ENCODE measurements at regions not wholly inside any gene's neighbourhood (a gene's known extent, or its start where the extent isn't known, plus 50 kb on each side); places are given as distances from the start of the nearest gene placed in this dataset.

- H3K4me3 ChIP-seq (replicated peaks; ENCODE audit: insufficient read depth, low read length), result no peak overlapping the region
- TF ChIP-seq POLR2AphosphoS5 (IDR thresholded peaks at IDR 0.05; ENCODE audit: low read depth), result no peak
- H3K27me3 ChIP-seq (ENCODE audit: insufficient read depth, poor library complexity, severe bottlenecking), result no peaks in the 10 kb centered on the region
- no peak overlapping the region for H3K27ac ChIP-seq (replicated peaks)
- DNase-seq (ENCODE audit: low read depth in 1 of 2, low spot score in 1 of 2), result peak in 1 of 2 experiments; percentile 11
Measured at GRCh38 chr14:35196571-35196970, 74.2 kb downstream of the PRORP start.

GRCh38 chr14:35197015-35197414 is 74.7 kb downstream of the PRORP start:
- Histone ChIP-seq H3K27ac (replicated peaks) (no peak overlapping the region), H3K4me3 (replicated peaks; ENCODE audit: insufficient read depth, low read length) (no peak overlapping the region), H3K27me3 (ENCODE audit: insufficient read depth, poor library complexity, severe bottlenecking) (no peaks in the 10 kb centered on the region)
- TF ChIP-seq SPI1 (IDR thresholded peaks at IDR 0.05; ENCODE audit: borderline replicate concordance, low read depth) (no peak), GABPA (IDR thresholded peaks at IDR 0.05; ENCODE audit: low read depth) (no peak), REST (IDR thresholded peaks at IDR 0.05; ENCODE audit: insufficient replicate concordance, low read depth) (no peak), POLR2AphosphoS5 (IDR thresholded peaks at IDR 0.05; ENCODE audit: low read depth) (no peak), CTCF (IDR thresholded peaks at IDR 0.05; ENCODE audit: insufficient read depth, low read length) (no peak)
- DNase-seq (ENCODE audit: low read depth in 1 of 2, low spot score in 1 of 2), result no peak

GRCh38 chr14:35201066-35201465 is 78.7 kb downstream of the PRORP start:
- DNase-seq (ENCODE audit: low read depth in 1 of 2, low spot score in 1 of 2), result no peak
- Histone ChIP-seq H3K27me3 (ENCODE audit: insufficient read depth, poor library complexity, severe bottlenecking) (no peaks in the 10 kb centered on the region), H3K27ac (replicated peaks) (no peak overlapping the region), H3K4me3 (replicated peaks; ENCODE audit: insufficient read depth, low read length) (no peak overlapping the region)
- TF ChIP-seq SPI1 (IDR thresholded peaks at IDR 0.05; ENCODE audit: borderline replicate concordance, low read depth) (0 out of 2 replicates have a peak, but pooled peaks have one; percentile 6), GABPA (IDR thresholded peaks at IDR 0.05; ENCODE audit: low read depth) (no peak), REST (IDR thresholded peaks at IDR 0.05; ENCODE audit: insufficient replicate concordance, low read depth) (no peak)

GRCh38 chr14:35202195-35202594 is 79.8 kb downstream of the PRORP start:
- DNase-seq (ENCODE audit: low read depth in 1 of 2, low spot score in 1 of 2), result peak in 1 of 2 experiments; percentile 9
- TF ChIP-seq SPI1 (IDR thresholded peaks at IDR 0.05; ENCODE audit: borderline replicate concordance, low read depth), result peak; percentile 76
- TF ChIP-seq REST (IDR thresholded peaks at IDR 0.05; ENCODE audit: insufficient replicate concordance, low read depth), result no peak
- Histone ChIP-seq H3K27ac (replicated peaks) (peak overlapping the region; percentile 5; the same call in 1 of the 2 replicates), H3K4me3 (replicated peaks; ENCODE audit: insufficient read depth, low read length) (no peak overlapping the region), H3K27me3 (ENCODE audit: insufficient read depth, poor library complexity, severe bottlenecking) (no peaks in the 10 kb centered on the region)

GRCh38 chr14:35205737-35206136 is 83.4 kb downstream of the PRORP start:
- TF ChIP-seq POLR2AphosphoS5 (IDR thresholded peaks at IDR 0.05; ENCODE audit: low read depth) (no peak), CTCF (IDR thresholded peaks at IDR 0.05; ENCODE audit: insufficient read depth, low read length) (no peak), REST (IDR thresholded peaks at IDR 0.05; ENCODE audit: insufficient replicate concordance, low read depth) (no peak), GABPA (IDR thresholded peaks at IDR 0.05; ENCODE audit: low read depth) (no peak), SPI1 (IDR thresholded peaks at IDR 0.05; ENCODE audit: borderline replicate concordance, low read depth) (no peak)

More at GRCh38 chr14:35205737-35206136, 83.4 kb downstream of the PRORP start:
- Histone ChIP-seq H3K27me3 (ENCODE audit: insufficient read depth, poor library complexity, severe bottlenecking) (no peaks in the 10 kb centered on the region), H3K4me3 (replicated peaks; ENCODE audit: insufficient read depth, low read length) (no peak overlapping the region), H3K27ac (replicated peaks) (no peak overlapping the region)
- no peak for DNase-seq (ENCODE audit: low read depth in 1 of 2, low spot score in 1 of 2)

Data from HL-60 (cell line).